ENCODE measurements at regions not wholly inside any gene's neighbourhood (a gene's known extent, or its start where the extent isn't known, plus 50 kb on each side); places are given as distances from the start of the nearest gene placed in this dataset.

DNA sequence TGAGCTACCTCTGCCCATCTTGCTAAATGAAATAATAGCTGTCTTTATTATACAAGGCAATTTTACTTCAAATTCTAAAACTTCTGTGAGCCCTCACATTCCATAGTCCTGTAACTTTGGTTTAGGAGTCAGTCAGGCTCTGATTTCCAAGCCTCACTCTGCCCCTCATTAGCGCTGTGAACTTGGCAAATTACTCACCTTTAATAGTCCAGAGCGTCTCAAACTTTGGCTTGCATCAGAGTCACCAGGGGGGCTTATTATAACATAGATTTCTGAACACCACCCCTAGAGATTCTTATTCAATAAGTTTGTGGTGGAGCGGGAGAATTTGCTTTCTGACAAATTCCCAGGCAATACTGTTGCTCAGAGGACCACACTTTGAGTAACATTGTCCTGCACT is 126.2 kb upstream of the FGGY start:
- intact Hi-C loops (cut with micrococcal nuclease; ENCODE audit: unreplicated experiment), result no loop called here
- BruUV-seq (replicated peaks), result no TSS peak
- Mint-ChIP-seq H3K27me3 (ENCODE audit: unreplicated experiment) (no peaks in the 10 kb centered on the region), H3K9me3 (ENCODE audit: low read depth, unreplicated experiment) (no peaks in the 10 kb centered on the region), H3K4me1 (ENCODE audit: low read depth, unreplicated experiment) (peaks cover 16% of the 10 kb centered on the region), H3K27ac (ENCODE audit: unreplicated experiment) (no peak overlapping the region), H3K36me3 (ENCODE audit: insufficient read depth, unreplicated experiment) (no peaks in the 10 kb centered on the region), H3K4me3 (ENCODE audit: low read depth, unreplicated experiment) (no peak overlapping the region)
- TF ChIP-seq, protein P1, sequence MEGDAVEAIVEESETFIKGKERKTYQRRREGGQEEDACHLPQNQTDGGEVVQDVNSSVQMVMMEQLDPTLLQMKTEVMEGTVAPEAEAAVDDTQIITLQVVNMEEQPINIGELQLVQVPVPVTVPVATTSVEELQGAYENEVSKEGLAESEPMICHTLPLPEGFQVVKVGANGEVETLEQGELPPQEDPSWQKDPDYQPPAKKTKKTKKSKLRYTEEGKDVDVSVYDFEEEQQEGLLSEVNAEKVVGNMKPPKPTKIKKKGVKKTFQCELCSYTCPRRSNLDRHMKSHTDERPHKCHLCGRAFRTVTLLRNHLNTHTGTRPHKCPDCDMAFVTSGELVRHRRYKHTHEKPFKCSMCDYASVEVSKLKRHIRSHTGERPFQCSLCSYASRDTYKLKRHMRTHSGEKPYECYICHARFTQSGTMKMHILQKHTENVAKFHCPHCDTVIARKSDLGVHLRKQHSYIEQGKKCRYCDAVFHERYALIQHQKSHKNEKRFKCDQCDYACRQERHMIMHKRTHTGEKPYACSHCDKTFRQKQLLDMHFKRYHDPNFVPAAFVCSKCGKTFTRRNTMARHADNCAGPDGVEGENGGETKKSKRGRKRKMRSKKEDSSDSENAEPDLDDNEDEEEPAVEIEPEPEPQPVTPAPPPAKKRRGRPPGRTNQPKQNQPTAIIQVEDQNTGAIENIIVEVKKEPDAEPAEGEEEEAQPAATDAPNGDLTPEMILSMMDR (IDR thresholded peaks at IDR 0.05; ENCODE audit: unreplicated experiment), result no peak
- CTCF ChIA-PET, result no interaction called here
- DNase-seq, result no peak

DNA sequence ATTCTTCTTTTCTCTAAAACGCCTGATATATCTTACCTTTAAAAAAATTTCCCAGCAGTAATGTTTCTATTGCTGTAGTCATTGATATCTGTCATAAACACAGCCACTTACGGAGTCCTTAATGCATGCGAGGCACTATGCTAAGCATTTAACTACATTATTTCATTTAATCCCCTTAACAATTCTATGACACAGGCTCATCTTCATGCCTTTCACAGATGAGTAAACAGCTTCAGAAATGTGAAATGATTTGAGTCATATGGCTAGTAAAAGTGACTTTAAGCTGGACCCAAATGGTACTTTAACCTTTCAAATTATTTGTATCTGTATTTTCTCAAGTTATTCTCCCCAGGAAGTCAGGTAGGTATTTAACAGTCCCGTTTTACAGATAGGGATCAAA is 125.1 kb upstream of the FGGY start:
- intact Hi-C loops (cut with micrococcal nuclease; ENCODE audit: unreplicated experiment), result no loop called here
- no peaks in the 10 kb centered on the region for H3K9me3 Mint-ChIP-seq (ENCODE audit: low read depth, unreplicated experiment)
- no peak overlapping the region for H3K4me3 Mint-ChIP-seq (ENCODE audit: low read depth, unreplicated experiment)
- DNase-seq, result no peak
- H3K36me3 Mint-ChIP-seq (ENCODE audit: insufficient read depth, unreplicated experiment), result no peaks in the 10 kb centered on the region
- H3K4me1 Mint-ChIP-seq (ENCODE audit: low read depth, unreplicated experiment), result peaks cover 16% of the 10 kb centered on the region
- H3K27me3 Mint-ChIP-seq (ENCODE audit: unreplicated experiment), result no peaks in the 10 kb centered on the region
- H3K27ac Mint-ChIP-seq (ENCODE audit: unreplicated experiment), result no peak overlapping the region
- TF ChIP-seq, protein P1 (IDR thresholded peaks at IDR 0.05; ENCODE audit: unreplicated experiment), result no peak
- CTCF ChIA-PET, result interaction anchor here (0.6 kb wide), 1 partner anchor 1617 kb away, joined by 4 read pairs; no protein-coding TSS in a partner anchor
- BruUV-seq (replicated peaks), result no TSS peak

DNA sequence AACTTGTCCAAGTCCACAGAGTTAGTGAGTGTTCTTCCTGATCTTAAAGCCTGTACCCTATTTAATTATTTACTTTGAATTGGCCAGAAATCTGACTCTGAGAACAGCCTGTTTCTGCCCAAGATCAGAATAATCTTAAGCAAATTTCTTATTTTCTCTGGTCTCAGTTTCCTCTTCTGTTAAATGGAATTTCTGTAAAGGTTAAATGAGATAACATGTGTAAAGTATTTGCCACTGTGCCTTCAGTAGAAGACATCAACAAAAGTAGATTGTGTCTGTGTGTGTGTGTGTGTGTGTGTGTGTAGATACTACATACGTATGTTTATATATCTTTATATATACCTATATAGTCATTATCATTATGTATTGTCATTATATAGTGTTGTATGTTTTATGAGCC is 124.2 kb upstream of the FGGY start:
- DNase-seq, result no peak
- Mint-ChIP-seq H3K4me1 (ENCODE audit: low read depth, unreplicated experiment) (peaks cover 16% of the 10 kb centered on the region), H3K27me3 (ENCODE audit: unreplicated experiment) (no peaks in the 10 kb centered on the region), H3K36me3 (ENCODE audit: insufficient read depth, unreplicated experiment) (no peaks in the 10 kb centered on the region), H3K27ac (ENCODE audit: unreplicated experiment) (no peak overlapping the region), H3K4me3 (ENCODE audit: low read depth, unreplicated experiment) (no peak overlapping the region), H3K9me3 (ENCODE audit: low read depth, unreplicated experiment) (peaks cover 5% of the 10 kb centered on the region)
- intact Hi-C loops (cut with micrococcal nuclease; ENCODE audit: unreplicated experiment), result no loop called here
- TF ChIP-seq, protein P1 (IDR thresholded peaks at IDR 0.05; ENCODE audit: unreplicated experiment), result no peak
- CTCF ChIA-PET, result no interaction called here
- no TSS peak for BruUV-seq (replicated peaks)

- Mint-ChIP-seq H3K27ac (ENCODE audit: unreplicated experiment) (no peak overlapping the region), H3K4me3 (ENCODE audit: low read depth, unreplicated experiment) (no peak overlapping the region), H3K36me3 (ENCODE audit: insufficient read depth, unreplicated experiment) (no peaks in the 10 kb centered on the region), H3K9me3 (ENCODE audit: low read depth, unreplicated experiment) (peaks cover 5% of the 10 kb centered on the region), H3K4me1 (ENCODE audit: low read depth, unreplicated experiment) (peaks cover 16% of the 10 kb centered on the region), H3K27me3 (ENCODE audit: unreplicated experiment) (no peaks in the 10 kb centered on the region)
- TF ChIP-seq, protein P1 (IDR thresholded peaks at IDR 0.05; ENCODE audit: unreplicated experiment), result no peak
- intact Hi-C loops (cut with micrococcal nuclease; ENCODE audit: unreplicated experiment), result no loop called here
- CTCF ChIA-PET, result no interaction called here
- BruUV-seq (replicated peaks), result no TSS peak
- DNase-seq, result no peak
Measured at GRCh38 chr1:59173721-59174120, 123.2 kb upstream of the FGGY start.

Data from Calu3 (cell line).